SK-N-MC (cell line): ENCODE measurements at regions not wholly inside any gene's neighbourhood (a gene's known extent, or its start where the extent isn't known, plus 50 kb on each side); places are given as distances from the start of the nearest gene placed in this dataset.

Experiments used
- EZH2 ChIP-seq: fragments of 200-600 bp; sonication (generic); IDR thresholded peaks from one replicate; pipeline ENCODE4 v1.6.1; 2017; ENCODE audit warnings: antibody characterized with exemption
- POLR2AphosphoS5 ChIP-seq: IDR thresholded peaks from 2 replicates; pipeline ENCODE4 v1.6.1; 2012; ENCODE audit warnings: mild to moderate bottlenecking, low read depth, low read length, borderline replicate concordance

DNA sequence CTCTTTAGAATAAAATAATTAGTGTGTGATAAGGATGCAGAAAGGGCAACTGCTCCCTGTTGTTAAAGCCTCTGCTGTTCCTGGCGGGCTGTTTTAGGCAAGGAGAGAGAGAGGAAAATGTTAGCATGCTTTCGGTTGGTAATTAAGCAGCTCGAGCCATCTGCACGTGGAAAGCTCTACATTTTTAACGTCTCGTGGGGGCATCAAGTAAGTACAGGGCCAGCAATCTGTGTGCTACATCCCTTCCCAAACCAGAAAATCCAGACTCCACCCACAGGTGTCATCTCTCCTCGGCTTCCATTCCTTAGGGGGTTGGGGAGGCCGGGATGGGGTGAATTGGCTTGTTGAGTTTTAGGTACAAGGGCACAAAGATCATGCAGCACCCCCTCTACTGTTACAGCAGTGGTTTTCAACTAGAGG, 62.4 kb upstream of the MARCHF10 start:
- TF ChIP-seq EZH2: no peak
- no peak for TF ChIP-seq POLR2AphosphoS5
